Amniotic stem cell (primary cell): ENCODE measurements at regions not wholly inside any gene's neighbourhood (a gene's known extent, or its start where the extent isn't known, plus 50 kb on each side); places are given as distances from the start of the nearest gene placed in this dataset.
"Not testable (repeated sequence)": the region's sequence is repeated elsewhere in the genome, so short reads cannot be mapped to it uniquely, and the experiment has no call there.

Experiments
- DNase-seq: peaks from one replicate; lab custom pipeline; 2025; lab: John Stamatoyannopoulos, UW

DNA sequence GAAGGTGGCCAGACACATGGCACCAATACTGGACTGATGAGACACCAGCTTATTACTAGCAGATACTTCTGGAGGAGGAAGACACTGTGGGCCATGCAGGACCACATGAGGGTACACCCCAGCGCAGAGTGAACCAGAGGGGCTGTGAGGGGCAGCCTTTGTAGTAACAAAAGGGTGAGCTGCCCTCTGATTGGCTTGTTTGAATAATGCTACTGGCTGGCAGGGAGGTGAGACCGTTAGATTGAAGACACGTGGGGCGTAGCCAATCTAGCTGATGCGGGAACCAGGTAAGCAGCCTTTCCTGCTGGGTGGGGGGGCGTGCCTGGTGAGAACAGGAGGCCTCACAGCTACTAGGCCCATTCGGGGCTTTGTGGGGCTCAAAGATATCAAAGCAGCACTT lies 102.8 kb upstream of the SEC14L1 start:
- DNase-seq: no peak

DNA sequence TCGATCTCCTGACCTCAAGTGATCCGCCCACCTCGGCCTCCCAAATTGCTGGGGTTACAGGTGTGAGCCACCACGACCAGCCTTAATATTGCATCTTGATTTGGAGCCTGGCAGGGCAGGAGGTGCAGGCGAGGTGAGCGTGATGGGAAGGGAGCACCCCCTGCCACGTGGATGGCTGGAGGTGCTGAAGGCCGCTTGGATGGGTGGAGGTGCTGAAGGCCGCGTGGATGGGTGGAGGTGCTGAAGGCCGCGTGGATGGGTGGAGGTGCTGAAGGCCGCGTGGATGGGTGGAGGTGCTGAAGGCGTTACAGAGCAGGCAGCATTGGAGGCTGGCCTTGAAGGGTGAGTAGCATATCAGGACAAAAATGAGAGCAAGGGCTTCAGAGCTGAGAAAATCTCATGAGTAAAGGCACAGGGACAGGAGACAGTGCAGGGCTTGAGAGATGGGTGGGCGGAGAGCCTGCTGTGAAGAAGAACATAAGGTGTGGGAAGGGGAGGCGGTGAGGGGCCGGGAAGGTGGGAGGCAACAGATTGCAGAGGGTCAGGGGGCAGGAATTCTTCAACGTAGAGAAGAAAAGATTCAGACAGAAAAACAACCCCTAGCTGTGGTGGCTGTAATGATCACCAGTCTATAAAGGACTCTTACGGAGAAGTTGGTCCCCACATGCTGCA lies 101.7 kb upstream of the SEC14L1 start:
- no peak for DNase-seq

DNA sequence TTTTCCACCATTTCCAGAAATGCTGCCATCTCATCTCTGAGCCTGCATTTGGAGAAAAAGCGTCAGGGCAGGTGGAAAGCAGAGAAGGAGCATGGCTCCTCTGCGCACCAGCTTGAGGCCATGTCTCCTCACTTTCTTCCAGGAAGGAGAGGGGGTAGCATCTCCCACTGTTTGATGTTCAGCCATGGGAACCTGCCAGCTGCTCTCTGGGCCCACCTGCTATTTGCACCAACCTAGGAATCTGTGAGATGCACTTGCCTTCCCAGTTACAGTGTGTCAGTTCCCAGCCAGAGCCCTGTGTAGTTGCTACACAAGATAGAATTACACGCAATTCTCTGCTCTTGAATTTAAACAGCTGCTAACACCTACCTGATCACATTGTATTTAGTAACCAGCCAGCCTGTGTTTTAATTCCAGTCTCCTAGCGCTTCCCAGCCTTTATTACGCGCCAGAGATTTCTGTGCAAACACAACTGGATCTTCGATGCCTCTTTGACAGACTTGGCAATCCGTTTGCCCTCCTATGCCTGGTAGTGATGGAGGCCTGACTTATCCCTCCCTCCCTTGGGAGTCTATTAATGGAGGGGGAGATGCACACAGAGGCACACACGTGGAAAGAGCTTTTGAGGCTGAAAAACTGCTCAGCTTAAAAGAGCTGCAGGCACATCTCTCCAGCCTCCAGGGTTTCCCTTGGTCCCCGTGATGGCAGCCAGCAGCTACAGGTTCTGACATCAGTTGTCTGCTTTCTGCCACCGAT lies 98.1 kb upstream of the SEC14L1 start:
- DNase-seq: no peak

DNA sequence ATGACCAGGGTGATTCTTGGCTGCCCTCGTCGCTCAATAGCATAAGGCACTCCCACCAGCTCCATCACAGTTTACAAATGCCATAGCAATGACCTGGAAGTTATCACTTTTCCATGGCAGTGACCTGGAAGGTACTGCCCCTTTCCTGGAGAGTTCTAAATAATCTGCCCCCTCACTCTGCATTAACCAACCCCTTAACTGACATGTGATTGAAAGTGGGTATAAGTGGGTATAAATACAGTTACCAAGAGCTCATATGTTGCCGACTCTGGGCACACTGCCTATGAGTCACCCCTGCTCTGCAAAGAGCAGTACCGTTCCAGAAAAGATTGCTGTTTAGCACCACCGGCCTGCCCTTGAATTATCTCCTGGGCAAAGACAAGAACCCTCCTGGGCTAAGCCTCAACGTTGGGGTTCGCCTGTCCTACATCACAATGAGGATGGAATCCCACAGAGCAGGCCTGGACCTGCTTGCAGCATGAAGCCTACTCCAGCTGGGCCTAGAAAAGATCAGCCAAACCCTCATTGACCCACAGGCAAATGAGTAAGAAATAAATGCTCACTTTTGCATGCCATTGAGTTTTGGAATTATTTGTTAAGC lies 95.2 kb upstream of the SEC14L1 start:
- DNase-seq: no peak

DNA sequence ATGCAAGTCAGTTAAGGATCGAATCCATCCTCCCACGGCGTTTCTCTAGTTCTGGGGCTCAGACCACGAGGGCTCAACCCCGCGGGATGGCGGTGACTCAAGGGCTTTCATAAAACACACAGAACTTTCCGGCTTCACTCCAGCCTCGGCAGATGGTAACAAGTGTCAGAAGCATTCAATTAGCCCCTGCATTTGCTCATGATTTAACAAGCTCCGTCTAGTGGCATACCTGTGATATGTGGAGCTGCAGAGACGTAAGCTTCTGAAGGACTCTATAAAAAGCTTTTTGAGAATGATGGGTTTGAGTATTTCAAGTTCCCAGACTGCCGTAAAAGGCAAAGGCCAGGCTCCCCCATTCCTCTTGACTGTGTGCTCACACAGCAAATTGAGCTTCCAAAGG lies 91.3 kb upstream of the SEC14L1 start:
- no peak for DNase-seq

DNA sequence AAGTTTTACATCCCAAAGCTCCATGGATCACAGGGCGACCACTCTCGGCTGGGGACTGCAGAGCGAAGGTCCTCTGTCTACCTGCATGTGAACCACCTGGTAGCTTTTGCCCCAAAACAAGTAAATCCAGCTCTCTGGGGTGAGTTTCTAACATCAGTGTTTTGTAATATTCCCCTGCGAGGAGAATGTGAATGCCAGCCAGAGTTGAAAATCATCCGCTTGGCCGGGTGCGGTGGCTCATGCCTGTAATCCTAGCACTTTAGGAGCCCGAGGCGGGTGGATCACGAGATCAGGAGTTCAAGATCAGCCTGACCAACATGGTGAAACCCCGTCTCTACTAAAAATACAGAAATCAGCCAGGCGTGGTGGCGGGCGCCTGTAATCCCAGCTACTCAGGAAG lies 89.9 kb upstream of the SEC14L1 start:
- DNase-seq: not testable (repeated sequence)

DNA sequence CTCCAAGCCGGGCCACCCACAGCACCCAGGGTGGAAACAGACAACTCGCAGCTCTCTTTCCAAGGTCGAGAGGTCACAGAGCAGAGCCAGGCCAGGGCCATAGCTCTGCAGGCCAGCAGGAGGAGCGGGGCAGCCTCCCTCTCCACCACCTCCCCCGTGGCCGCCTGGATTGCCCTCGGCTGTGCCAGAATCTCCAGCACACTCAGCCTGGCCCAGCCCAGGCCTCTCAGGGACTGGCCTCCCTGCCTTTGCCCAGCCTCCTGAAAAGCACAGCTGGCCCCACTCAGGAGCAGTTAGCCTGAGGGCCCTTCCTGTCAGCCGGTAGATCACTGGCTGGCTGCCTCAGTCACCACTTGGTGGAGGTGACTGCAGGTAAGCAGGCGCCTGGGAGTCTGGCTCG lies 85.8 kb upstream of the SEC14L1 start:
- DNase-seq: no peak

DNA sequence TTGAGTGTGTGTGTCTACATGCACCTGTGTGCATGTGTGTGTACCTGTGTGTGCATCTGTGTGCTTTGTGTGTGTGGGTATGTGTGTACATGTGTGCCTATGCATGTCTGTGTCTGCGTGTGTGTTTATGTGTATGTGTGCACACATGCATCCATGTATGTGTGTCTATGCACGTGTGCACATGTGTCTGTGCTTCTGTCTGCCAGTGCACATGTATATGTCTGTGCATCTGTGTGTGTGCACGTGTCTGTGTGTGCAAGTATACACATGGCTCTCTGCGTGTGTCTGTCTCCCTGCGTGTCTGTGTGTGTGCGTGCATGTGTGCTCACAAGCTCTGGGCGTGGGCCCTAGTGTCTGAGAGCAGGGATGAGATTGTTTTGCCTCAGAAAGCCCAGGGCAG lies 85.3 kb upstream of the SEC14L1 start:
- no peak for DNase-seq

DNA sequence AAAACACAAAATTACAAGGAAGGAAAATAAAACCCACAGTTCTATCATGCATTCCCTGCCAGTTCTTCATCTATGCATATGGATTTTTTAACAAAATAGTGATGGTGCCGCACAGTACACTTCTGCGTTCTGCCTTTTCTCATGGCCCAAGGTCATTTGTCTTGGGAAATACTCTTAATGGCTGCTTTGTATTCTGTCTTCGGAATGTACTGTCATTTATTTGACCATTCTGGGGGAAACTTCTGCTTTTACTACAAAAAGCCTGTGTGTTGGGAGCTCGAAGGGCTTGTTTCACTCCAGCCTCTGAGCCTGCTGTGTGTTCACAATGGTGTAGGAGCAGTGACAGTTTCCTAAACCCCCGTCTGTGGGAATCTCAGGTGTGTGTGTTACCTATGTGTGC lies 82.8 kb upstream of the SEC14L1 start:
- no peak for DNase-seq

DNA sequence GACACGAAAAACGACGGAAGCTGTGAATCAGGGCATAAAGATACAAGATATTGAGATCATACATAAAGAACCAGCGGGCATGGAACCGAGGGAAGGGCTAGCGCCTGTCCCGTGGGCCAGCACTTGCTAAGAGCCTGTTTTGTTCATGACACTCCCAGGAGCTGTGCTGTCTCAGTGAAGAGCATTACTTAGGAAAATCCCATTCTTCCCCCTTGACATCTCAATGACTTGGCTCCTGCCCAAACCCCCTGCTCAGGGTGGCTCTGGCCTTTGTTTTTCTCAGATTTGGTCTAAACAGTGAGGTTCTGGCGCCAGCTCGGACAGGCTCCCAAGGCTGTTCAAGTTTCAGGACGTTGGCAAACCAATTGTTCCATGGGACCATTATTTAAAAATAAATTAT lies 79.1 kb upstream of the SEC14L1 start:
- no peak for DNase-seq

DNA sequence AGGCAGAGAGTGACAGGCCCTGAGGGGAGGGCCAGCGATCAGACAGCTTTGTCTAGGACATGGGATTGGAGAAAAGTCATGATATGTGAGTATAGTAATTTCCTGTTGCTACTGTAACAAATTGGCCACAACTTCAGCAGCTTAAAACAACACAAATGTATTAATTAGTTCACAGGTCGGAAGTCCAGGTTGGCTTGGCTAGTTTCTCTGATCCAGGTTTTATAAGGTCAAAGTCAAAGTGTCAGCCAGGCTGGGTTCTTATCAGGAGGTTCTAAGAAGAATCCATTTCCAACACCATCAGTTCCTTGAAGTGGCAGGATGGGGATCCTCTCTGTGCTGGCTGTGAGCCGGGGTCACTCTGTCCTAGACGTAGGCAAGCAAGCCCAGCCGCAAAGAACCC lies 76.2 kb upstream of the SEC14L1 start:
- no peak for DNase-seq

DNA sequence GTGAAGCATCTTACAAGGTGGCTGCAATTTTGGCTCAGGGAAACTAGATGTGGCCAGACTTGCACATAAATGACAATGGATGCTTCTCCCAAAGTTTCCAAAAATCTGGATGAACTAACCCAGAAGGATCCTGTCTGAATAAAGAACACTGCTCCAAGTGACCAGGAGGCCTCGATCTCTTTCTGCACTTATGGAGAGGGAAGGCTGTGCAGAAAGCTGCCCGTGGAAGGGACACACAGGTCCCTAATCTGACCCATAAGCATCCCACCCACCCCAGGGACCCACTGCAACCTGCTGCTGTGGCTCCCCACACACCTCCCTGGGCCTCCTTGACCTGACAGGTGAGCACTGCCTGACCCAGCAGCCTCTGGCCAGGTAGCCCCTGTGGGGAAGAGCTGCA lies 74.6 kb upstream of the SEC14L1 start:
- no peak for DNase-seq

DNA sequence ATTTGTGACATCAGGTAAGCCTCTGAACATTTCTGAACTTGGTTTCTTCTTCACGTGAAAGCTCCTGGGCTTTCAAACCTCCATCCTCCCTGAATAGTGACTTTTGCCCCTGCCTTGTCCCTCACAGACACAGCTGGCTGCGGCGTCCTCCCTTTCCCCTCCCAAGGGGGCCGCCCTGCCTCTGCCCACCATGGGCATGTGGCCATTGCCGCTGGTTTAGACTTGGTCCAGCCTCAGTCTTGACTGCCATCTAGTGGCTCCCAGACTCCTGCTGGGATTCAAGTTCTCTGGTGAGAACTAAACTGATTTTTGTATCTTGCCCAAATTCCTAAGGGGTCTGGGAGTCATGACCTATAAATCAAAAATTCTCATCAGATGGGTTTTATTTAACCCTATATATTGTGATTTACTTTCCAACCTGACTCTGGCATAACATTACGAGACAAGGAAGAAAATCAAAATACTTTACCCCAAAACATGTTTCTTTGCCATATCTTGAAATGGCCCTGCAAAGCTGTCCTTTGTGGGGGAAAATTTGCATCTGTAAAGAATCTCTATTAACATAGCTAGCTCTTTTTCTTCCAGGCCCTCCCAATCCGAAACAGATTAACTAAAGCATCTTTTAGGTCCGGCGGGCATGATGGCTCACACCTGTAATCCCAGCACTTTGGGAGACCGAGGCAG lies 73.9 kb upstream of the SEC14L1 start:
- peak; percentile 20 for DNase-seq

DNA sequence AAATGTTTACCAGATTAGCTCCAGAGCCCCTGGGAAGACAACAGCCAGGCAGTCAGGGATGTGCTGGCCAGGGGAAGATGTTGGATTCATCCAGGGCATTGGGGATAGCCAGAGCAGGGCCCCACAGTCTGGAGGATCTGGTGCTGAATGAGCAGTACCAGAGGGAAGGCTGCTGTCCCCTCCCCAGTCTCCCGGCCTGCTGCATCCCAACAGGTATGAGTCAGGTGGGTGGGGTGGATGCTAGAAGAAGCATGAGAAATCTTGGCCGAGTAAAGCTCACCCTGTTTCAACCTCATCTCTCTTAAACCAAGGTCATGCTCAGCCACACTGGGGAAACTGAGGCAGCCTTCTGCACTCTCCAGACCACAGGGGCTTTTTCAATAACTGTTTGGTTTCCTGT lies 71.9 kb upstream of the SEC14L1 start:
- DNase-seq: no peak

DNA sequence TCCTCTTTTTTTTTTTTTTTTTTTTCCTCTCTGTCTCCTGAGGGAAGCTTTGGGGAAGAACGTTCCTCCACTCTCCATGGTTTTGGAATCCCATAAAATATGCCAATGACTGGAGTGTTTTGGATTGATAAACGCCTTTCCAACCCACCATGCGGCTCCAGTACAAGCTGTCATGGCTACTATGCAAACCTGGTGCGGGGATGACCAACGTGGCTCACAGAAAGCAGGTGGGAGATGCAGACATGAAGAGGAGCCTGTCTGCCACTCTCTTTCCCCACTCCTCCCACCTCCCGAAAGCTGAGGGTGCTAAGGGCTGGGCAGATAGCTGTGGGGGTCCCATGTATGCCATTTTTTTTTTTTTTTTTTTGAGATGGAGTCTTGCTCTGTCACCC lies 69.9 kb upstream of the SEC14L1 start:
- no peak for DNase-seq

DNA sequence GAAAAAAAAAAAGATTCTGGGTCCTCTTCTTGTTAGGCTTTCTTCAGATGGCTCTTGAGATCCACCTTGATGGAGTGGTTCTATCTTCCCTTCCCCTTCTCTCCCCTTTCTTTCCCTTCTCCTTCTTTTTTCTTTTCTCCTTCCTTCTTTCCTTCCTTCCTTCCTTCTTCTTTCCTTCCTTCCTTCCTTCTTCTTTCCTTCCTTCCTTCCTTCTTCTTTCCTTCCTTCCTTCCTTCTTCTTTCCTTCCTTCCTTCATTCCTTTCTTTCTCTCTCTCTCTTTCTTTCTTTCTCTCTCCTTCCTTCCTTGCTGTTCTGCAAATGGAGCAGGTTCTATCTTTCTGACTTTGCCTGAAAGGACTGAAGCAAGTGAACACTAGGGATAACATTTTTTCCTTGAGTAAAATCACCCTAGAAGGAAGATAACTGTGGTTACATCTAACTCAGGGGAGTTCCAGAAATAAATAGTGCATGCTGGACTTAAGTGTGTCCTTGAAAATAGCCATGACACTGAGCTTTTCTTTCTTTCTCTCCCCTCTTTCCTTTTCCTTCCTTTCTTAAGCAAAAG lies 68.8 kb upstream of the SEC14L1 start:
- DNase-seq: no peak

DNA sequence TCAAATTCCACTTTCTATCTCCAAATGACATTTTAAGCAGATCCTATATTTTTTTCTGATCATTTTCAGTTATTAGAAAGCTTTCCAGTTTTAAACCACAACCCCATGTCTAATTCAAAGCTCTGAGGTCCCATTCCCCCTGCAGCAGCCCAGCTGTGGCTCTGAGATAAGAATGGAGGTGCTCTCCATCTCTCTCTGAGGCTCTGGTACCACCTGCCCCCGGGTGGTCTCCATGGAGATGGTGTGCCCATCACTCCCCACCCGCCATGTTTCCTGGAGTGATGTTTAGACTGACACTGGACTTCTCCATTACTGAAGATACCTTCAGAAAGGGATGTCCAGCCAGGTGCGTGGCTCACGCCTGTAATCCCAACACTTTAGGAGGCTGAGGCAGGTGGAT lies 68.1 kb upstream of the SEC14L1 start:
- no peak for DNase-seq

DNA sequence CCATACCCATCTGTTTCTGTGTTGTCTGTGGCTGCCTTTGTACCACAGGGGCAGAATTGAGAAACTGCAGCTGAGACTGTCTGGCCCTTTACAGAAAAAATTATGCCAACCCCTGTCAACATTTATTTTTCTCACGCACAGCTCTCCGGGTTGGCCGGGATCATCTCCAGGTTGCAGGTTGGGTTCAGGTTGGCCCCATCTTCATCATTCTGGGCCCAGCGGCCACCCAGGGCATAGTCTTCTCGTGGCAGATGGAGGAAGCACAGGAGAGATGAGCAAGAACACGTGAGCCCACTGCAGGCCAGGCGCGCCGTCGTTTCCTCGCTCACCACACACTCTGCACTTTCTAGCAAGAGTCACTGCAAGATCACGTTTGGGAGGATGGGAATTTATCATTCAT lies 66.1 kb upstream of the SEC14L1 start:
- no peak for DNase-seq

DNA sequence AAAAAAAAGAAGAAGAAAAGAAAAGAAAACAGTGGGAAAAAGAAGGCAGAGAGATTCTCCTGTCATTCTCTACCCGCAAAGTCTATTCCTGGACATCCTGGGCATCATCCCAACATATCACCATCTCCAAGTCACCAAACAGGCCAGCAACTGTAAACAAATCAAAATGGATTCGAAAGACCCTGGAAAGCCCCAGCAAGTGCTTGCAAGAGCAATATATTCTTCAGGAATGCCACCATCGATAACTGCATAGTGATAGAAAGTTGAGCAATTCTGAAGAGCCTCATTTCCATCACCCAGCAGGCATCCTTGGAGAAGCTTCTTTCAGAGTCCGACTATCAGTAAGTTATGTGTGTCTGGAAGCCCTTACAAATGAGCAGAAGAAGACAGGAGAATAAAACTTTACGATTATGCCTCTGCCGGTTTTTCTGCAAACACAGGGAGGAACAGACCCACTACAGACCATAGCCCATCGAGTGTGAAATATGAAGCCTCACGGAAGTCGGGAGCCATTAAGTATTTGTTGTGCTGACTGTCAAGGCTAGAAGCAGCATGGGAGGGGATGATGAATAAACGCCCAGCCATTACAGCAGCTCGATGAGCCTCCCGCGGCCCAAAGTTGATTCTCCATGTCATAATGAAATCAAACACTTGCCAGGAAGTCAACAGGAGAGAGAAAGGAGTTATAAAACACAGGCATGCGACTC lies 64.5 kb upstream of the SEC14L1 start:
- no peak for DNase-seq

DNA sequence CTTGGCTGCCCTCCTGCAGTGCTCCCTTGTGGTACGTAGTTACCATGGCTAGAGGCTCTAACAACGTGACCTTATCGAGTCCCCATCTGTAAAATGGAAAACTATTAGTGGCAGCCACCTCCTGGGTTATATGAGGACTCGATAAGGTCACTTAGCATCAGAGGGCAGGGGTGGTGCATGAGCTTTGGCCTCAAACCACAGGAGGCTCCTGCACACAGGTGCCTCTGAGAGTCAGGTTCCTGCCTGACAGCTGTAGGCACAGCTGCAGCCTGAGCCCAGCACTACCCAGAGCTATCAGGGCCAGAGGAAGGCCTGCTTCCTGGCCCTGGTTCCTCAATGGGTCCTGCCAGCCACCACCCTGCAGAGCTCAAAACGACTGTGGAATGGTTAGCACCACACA lies 57.2 kb upstream of the SEC14L1 start:
- DNase-seq: no peak

DNA sequence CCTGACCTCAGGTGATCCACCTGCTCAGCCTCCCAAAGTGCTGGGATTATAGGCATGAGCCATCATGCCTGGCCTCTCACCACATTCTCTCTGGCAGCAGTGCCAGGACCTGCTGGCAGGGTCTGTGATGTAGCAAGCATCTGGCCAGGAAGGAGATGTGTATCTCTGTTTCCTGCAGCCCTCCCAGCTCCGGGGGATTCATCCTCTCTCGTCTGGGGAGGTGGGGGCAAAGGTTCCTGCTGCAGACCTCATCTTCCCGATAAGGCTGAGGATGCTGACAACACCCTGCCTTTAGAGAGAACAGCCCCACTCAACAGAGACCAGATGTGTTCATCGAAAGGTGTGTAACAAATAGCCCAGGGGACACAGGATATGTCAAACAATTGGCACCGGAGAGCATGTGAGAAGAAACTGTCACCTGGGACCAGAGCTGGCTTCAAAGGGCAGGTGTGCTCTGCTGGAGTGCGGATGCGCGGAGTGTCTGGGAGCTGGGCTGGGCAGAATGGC lies 54.8 kb upstream of the SEC14L1 start:
- no peak for DNase-seq
